NCI-H2107 (cell line): ENCODE measurements at regions not wholly inside any gene's neighbourhood (a gene's known extent, or its start where the extent isn't known, plus 50 kb on each side); places are given as distances from the start of the nearest gene placed in this dataset.

Experiments
- DNase-seq: peaks from one replicate; lab custom pipeline; 2025; lab: John Stamatoyannopoulos, UW

DNA sequence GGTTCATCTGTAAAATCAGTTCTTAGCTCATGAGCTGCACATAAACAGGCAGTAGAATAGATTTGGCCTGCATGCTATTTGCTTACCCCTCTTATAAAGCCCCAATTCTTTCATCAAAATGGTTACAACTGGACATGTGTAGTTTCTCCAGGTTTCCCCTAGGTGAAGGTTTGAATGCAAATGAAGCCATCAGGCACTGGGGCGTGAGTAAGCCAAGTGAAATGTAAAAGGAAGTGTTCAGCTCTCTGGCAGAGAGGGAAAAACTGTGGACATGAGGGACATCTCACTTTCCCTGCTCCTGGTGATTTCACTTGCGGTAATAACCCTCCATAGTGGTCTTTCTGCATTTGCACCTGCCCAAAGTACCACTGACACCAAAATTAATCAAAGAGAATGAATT, 1402.3 kb upstream of the LRRTM1 start:
- no peak for DNase-seq

DNA sequence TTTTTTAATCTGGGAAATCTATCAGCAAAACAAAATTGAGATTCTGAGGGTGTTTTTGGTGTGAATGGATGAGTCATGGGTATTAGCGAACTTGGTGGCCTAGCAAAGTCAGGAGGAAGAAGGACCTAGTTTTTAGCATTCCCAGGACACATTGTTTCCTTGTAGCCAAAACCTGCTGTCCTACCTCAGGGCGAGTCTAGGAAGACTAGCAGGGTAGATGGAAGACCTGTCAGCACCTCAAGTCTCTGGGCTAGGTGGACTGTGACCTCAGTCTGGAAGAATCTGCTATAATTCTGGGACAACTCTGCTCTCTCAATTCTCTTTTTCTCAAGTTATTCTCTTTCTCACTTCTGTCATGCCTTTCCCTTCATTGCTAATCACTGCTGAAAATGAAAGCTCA, 1399.3 kb upstream of the LRRTM1 start:
- no peak for DNase-seq

DNA sequence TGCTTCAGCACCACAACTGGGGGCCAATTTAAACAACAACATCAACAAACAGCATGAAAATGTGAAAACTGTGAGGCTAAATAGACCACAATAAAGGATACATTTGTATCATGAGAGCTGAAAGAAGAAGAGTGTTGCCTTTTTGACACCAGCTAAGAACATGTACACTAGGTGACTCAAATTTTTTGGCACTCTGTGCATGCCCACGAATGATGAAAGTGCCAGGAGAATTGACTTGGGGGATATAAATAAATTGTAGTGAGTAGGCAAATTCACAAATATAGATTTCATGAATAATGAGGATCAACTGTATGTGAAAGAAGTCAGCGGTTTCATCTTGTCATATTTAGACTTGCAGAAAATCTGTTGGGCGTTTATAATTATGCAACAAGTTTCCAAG, 1388.0 kb upstream of the LRRTM1 start:
- no peak for DNase-seq

DNA sequence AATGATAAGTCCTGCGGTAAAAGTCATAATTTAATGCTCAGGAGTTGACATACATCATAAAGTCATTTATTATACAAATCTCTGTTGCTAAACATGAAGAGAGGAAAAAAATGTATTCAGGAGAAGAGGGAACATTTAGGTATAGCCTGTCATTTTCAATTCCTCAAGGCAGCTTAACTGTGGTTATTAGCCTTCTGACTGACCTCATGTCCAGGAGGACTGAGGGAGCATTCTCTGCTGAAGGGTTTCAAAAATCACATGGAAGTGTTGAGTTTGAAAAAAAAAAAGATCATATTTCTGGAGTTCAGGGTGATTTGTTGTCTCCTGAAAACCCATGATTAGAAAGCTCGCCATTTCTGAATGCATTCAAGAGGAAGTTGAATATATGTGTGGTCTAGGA, 1371.1 kb upstream of the LRRTM1 start:
- no peak for DNase-seq

DNA sequence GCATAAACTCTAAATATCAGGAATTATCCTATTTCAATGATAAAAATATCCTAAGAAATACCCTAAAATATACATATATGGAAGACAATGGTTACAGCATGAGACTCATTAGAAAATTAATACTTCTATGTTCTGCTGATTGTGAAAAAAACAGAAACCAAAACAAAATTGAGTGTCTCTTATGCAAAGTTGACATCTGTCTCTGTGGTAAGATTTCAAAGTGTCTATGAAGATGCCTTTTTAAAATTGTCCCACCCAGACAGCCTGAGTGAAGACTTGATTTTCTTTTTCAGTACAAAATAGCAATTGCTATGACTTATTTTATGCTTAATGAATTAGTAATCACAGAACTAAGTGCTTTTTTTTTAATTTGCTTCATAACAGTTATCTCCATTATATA, 1368.4 kb upstream of the LRRTM1 start:
- DNase-seq: no peak

DNA sequence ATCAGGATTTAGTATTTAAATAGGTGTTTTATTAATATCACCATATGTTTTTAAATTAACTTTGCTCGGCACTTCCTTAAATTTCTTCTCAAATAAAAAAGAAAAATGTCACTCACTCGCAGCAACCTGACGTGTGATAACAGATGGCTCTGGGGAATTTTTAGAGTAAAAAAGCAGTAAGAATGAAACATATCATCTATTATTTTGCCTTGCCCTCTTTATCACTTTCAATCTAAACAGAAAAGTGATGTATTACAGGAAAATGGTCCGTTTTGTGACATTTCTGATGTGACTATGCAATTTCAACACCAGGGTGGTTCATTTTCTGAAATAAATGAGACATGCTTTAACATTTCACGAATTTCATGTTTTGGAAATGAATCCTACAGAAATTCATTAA, 1368.0 kb upstream of the LRRTM1 start:
- no peak for DNase-seq

DNA sequence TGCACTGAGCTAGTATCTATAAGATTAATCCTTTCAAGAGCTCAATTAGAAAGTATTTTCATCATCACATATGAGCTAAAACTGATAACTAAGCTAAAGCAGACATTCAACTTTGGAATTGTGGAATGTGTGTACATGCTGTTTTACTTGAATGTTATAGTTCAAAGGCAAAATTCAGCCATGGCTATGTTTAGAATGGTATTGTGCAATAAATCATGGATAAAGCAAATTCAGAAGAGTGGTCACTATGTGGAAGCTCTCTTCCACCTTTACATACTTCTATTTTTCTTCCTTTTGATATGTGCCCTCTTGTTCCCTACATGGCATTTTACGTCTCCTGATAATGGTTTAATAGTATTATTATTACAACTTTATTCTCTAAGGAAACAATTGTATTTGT, 1366.3 kb upstream of the LRRTM1 start:
- no peak for DNase-seq

DNA sequence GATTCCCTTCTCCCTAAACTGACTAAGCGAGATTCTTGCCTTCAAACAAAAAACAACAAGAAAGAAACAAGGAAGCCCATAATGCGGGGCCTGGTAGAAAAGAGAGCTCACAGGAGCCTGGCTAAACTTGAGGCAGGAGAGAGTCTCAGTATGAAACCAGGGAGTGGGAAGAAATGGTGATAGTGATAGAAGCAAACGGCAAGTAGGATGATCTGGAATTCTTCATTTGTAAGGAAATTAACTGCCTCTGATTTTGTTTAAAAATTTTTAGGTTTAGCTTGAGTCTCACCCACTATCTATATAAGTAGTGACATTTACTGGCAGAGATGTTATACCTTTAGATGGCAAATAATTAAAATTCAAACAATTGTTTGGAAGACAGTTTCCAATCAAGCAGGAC, 1356.5 kb upstream of the LRRTM1 start:
- no peak for DNase-seq

DNA sequence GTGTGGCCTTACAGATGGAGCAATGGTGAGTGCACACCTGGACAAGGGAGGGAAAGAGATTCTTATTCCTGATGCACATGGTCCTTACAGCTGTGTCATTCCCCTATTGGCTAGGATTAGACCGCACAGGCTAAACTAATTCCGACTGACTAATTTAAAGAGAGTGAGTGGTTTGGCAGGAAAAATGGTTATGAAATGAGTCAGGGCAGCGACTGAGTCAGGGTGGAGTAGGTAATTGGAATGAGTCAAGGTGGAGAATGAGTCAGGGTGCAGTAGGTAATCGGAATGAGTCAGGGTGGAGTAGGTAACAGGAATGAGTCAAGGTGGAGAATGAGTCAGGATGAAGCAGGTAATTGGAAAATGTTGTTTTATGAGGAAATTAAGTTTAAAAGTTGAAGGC, 1353.7 kb upstream of the LRRTM1 start:
- no peak for DNase-seq

DNA sequence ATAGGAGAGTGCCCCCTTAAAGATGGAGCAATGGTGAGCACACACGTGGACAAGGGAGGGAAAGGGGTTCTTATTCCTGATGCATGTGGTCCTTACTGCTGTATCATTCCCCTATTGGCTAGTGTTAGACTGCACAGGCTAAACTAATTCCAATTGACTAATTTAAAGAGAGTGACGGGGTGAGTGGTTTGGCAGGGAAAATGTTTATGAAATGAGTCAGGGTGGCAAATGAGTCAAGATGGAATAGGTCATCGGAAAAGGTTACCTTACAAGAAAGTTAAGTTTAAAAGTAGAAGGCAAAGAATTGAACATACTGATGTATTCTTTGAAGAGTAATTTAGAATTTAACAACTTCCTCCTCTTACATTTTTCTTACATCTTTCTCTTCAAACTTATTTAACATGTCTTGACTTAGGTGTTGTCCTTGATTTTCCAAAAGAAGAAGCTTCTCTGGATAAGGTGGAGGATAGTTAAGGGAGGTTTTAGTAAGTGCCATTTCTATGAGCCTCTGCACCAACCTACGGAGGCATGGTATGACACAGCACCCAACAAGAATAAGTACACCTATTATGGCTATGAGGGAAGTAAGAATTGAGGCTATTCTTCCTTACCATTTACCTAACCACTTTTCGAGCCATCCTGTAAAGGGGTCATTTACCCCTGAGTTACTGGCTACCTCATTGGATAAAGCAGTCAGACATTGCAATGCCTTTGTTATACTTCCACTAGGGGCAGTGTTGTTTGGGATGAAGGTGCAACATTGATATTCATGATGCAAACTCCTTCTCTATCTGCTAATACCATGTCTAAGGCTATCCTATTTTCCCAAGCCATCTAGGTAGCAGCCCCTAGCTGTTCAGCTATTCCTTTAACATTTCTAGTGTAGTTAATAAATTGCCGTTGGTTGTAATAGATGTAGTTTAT, 1345.8 kb upstream of the LRRTM1 start:
- DNase-seq: no peak

DNA sequence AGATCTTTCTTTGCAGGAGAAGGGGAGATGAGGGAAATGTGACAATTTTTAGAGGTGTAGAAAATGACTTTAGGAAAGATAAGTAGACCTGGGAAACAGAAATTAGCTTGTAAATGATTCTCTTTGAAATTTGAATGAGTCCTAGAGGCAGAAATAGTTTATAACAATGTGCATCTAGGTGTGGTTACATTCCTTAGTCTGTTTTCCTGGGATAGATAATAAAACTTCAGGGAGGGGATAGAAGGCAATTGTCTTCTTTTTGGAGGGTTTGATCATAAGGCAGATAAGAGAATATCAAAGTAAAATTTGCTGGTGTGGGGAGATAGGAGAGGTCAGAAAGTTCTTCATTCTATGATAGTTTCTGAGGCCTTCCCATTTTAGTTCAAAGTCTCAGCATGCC, 1344.3 kb upstream of the LRRTM1 start:
- no peak for DNase-seq

DNA sequence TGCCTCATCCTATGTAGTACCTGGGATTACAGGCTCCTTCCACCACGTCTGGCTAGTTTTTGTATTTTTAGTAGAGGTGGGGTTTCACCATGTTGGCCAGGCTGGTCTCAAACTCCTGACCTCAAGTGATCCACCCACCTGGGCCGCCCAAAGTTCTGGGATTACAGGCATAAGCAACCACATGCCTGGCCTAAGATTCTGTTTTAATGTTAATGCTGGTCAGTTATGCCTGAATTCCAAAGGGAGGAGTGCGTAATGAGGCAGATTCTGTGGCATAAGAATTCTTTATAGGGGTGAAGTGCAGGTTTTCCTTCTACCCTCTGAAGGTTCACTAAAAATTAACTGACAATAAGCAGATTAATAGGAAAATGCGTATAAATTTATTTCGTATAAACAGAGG, 1343.8 kb upstream of the LRRTM1 start:
- DNase-seq: no peak

DNA sequence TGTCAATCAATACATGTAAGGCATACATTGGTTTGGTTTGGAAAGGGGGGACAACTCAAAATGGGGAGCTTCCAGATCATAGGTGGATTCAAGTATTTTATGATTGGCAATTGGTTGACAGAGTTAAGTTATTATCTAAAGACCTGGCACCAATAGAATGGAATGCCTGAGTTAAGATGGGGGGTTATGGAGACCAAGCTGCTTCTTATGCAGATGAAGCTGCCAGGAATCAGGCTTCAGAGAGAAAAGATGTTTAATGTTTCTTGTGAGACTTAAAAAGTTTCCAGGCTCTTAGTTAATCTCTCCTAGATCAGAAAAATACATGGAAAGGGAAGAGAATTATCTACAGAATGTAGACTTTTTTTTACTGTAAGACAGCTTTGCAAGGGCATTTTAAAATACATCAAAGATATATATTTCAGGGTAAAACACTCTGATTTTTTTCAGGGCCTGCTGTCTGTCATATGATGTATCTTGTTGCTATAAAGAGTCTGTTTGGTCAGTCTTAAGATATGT, 1343.2 kb upstream of the LRRTM1 start:
- DNase-seq: no peak

DNA sequence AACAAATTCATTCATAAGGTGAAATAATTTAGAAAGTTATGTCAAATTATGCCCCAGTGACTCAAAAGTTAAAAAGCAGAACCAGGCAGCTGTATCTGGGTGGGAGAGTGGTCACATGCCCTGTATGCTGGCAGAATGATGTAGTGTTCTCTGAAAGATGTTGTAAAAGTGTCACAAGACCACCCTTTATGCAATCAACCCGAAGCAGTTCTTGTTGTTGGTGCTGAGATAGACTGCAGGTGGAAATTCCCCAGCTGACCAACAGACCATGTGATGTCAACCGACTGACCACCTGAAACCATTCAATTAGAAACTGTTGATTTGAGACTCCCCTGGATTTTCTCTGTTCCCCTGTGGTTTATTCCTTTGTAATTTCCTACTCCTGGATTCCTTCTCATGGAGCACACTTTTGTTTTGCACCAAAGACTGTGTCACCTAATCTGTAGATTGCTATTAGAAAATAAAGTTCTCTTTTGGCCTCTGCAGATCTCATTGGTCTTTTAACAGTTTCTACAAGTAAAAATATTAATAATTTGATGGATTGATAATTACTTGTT, 1341.3 kb upstream of the LRRTM1 start:
- DNase-seq: no peak

DNA sequence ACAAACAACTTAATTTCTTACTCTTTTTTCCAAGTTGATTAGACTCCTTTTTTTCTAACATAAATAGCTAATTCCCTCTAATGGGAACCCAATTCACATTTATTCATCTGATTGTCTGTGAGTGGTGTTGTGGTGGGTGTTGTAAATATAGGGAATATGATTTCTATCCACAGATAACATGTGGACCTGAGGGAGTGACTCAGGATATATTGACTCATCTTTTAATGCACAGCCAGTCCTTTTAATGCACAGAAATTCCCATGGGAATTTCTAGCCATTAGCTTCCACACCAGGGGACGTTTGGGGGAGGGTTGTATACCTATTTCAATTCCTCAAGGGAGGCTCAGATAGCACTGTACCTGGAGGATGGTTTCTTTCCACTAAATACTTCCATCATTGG, 1339.6 kb upstream of the LRRTM1 start:
- no peak for DNase-seq

DNA sequence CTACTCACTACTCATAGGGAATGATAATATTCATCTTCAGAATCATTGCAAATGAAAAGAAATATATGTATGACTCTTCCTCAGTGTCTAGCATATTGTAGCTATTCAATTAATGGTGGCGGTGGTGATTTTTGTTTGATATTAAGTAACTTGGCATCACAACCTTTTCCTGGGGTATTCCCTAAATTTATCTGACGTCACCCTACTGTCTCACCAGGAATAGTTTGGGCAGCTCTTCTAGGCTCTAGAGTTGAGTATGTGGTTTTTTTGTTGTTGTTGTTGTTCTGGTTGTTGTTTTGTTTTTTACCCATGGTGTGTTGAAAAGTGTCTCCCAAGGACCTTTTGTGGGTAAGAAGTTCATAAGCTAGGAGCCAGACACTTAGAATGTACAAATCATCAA, 1320.3 kb upstream of the LRRTM1 start:
- no peak for DNase-seq

DNA sequence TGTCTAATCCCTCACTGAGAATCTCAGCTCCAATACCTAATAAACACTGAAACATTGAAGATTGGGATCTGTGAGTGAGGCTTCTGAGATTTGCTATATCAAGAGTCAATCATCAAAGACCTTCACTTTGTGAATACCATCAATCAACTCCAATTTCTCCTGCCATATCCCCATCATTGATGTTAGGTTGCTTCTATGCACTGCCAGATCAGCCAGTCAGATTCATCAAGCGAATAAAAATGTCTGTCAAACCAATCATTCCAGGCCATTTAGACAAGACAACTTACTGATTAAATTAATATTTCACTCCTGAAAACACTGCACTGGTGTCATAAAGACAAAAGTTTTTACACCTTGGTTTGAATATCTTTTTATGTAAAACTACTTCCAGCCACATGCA, 1295.5 kb upstream of the LRRTM1 start:
- DNase-seq: no peak

DNA sequence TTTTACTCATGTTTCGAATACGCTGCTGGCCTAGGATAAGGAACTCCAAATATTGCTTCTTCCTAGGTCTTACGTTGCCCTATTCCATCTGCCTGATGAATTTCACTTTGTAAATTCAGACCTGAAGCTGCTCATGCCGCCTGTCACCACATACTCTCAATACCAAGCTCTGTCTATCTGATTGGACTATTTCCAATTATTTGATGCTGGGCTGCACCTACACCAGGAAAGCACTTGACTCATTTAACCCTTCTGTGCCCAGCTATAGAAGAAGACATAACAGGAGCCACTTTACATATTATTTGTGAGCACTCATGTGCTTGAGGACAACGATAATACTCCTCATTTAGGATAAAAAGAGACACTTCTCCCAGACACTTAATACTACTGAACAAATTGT, 1293.9 kb upstream of the LRRTM1 start:
- DNase-seq: no peak

DNA sequence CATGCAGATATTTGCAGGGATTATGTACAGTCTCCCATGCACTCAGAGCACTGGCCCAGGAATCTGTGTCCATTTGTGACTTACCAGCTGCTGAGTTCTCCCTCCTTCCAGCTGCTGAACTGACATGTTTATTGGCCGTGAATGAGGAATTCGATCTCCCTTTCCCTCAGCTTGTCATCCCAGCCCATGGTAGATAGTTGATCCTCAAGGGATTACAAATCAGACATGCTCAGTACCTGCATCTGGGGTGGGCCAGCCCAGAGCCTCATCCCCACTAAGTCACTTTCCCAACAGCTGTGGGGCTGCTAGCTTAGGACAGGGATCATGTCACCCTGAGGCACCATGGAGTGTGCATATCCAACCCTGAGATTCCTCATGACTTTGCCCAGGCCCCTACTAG, 1284.9 kb upstream of the LRRTM1 start:
- no peak for DNase-seq

DNA sequence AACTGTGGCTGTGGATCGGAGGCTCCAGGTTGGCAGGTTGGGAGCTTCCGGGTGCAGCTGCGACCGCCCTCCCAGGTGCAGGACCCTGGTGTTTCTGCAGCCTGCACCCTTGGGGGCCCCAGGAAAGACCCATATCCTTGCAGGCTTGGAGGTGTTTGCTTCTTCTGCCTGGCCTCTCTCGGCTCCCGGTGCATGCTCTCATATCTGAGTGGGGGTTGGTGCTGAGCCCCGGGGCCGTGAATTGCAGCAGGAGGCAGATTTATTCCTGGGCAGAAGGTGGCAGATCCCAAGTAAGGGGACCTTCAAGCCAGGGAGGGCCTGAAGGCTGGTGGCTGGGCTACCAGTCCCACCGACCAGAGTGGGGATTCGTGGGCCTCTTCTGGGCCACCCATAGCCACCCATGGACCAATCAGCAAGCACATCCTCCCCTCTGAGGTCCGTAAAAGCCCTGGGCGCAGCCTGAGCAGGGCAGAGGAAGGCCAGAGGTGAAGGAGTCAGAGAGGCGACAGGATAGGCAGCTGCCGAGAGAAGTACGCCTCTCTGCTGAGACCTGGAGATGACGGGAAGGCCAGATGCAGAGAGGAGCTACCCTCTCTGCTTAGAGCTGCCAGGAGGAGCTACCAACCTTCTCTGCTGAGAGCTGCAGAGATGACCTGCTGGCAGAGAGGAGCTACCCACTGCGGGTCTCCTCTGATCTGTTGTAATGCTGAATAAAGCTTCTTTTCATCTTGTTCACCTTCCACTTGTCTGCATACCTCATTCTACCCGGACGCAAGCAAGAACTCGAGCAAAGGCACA, 1279.0 kb upstream of the LRRTM1 start:
- no peak for DNase-seq

DNA sequence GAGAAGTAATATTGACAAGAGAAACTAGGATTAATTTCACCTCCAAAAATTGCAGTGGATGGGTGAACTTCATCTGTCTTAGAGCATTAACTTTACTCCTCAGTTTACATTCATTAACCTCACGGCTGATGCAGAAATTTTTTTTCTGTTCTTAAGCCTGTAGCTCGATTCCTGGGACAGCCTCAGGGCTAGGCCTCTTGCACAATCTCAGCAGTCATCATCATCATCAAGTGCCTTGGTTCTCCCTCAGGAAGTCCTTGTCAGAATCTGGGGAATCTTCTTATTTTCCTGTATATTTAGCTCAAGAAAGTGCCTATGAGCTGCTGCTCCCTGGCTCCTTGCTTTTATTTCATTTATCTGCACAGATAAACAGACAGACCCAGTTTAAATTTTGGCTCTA, 1272.2 kb upstream of the LRRTM1 start:
- no peak for DNase-seq

DNA sequence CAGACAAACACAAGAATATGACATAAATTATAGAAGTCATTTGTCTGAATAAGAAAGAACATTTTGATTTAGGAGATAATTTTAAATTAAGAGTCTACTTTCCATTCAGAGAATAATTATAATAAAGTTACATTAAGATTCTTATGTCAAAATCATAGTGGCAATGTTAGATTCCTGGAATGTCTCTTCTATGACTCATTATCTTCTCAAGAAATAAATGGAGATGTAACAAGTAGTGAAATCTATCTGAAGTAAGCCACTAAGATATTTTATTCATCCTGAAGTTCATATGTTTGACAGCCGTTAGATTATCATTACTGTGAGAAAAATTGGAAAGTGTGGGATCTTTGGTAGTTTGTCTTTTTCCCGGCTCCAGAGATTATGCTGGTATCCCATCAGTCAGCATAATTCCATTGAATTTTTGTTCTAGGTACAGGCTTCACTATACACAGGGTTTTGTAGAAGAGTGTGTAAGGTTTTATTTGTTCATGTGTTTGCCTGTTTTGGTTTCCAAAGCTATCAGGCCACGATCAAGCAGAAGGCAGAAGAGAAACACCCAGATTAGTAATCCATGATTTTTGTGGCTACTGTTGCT, 1246.6 kb upstream of the LRRTM1 start:
- DNase-seq: no peak

DNA sequence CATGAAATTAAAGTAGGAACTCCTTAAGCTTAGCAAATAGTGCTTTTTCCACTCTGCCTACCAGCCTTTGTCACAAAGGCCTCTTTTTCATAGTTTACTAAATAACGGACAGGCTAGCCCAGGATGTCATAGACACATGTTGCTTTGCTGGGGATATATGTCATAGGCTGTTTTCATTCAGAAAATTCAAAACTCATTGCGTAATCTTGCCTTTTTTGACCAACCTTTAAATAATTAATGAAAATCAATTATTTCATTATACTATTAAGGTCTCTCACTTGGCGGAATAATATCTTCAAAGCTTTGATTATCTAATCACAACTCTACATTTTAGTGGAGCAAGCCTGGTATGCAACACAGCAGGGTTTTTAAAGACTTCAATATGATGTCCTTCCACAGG, 1245.7 kb upstream of the LRRTM1 start:
- no peak for DNase-seq
